ENCODE measurements at regions not wholly inside any gene's neighbourhood (a gene's known extent, or its start where the extent isn't known, plus 50 kb on each side); places are given as distances from the start of the nearest gene placed in this dataset.

GRCh38 chr2:161100211-161100895 is 59.9 kb upstream of the TANK start:
- no peak for TF ChIP-seq JUND (IDR thresholded peaks at IDR 0.05; ENCODE audit: low read depth)
- in situ Hi-C loops (cut with HindIII; ENCODE audit: low pct_unique_long_range_greater_than_20kb, low sequenced_read_pairs): no loop called here
- DNase-seq (ENCODE audit: low read depth in 1 of 2, low spot score in 1 of 2): no peak

DNA sequence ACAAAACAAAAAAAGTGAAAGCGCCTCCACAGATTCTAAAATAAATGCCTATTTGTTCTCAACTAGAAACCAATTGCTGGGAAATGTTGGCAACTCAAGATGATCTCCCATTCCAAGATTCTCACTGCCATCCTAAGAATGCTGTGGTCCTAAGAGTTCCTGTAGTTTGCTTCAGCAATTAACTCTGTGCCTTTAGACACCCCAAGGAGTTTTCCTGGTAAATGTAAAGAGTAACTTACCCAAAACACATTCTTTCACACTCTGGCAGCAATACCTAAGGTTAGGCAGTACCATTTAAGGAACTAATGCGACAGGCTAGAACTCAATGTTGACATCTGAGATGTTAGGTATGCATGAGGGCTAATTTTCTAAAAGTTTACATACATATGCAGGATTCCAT is 58.8 kb upstream of the TANK start:
- in situ Hi-C loops (cut with HindIII; ENCODE audit: low pct_unique_long_range_greater_than_20kb, low sequenced_read_pairs): no loop called here
- no peak for DNase-seq (ENCODE audit: low read depth in 1 of 2, low spot score in 1 of 2)
- TF ChIP-seq JUND (IDR thresholded peaks at IDR 0.05; ENCODE audit: low read depth): no peak

GRCh38 chr2:161102770-161103450 is 57.3 kb upstream of the TANK start:
- in situ Hi-C loops (cut with HindIII; ENCODE audit: low pct_unique_long_range_greater_than_20kb, low sequenced_read_pairs): no loop called here
- no peak for DNase-seq (ENCODE audit: low read depth in 1 of 2, low spot score in 1 of 2)
- TF ChIP-seq JUND (IDR thresholded peaks at IDR 0.05; ENCODE audit: low read depth): no peak

GRCh38 chr2:161103451-161103831 is 56.8 kb upstream of the TANK start:
- no peak for TF ChIP-seq JUND (IDR thresholded peaks at IDR 0.05; ENCODE audit: low read depth)
- no peak for DNase-seq (ENCODE audit: low read depth in 1 of 2, low spot score in 1 of 2)
- in situ Hi-C loops (cut with HindIII; ENCODE audit: low pct_unique_long_range_greater_than_20kb, low sequenced_read_pairs): no loop called here

GRCh38 chr2:161104054-161104553 is 56.1 kb upstream of the TANK start:
- no peak for DNase-seq (ENCODE audit: low read depth in 1 of 2, low spot score in 1 of 2)

GRCh38 chr2:161107265-161107664 is 53.0 kb upstream of the TANK start:
- in situ Hi-C loops (cut with HindIII; ENCODE audit: low pct_unique_long_range_greater_than_20kb, low sequenced_read_pairs): no loop called here
- TF ChIP-seq JUND (IDR thresholded peaks at IDR 0.05; ENCODE audit: low read depth): no peak
- DNase-seq (ENCODE audit: low read depth in 1 of 2, low spot score in 1 of 2): no peak

More at GRCh38 chr2:161104054-161104553, 56.1 kb upstream of the TANK start:
- TF ChIP-seq JUND (IDR thresholded peaks at IDR 0.05; ENCODE audit: low read depth): no peak
- in situ Hi-C loops (cut with HindIII; ENCODE audit: low pct_unique_long_range_greater_than_20kb, low sequenced_read_pairs): no loop called here

Data from T47D (cell line).